Stimulated activated CD4-positive, alpha-beta T cell treated with anti-CD3 and anti-CD28 coated beads, Interleukin-15, amount 100 ng/mL, for 48 hours (primary cell): ENCODE measurements at regions not wholly inside any gene's neighbourhood (a gene's known extent, or its start where the extent isn't known, plus 50 kb on each side); places are given as distances from the start of the nearest gene placed in this dataset.

Source experiments
- DNase-seq, 2 donors: peaks; one replicate each; pipeline ENCODE4 v3.0.0-alpha.2; 2020; ENCODE audit warnings: low read depth in 2 of 2

- DNase-seq = no peak
Measured at GRCh38 chr14:97851428-97851995, 1054.3 kb downstream of the VRK1 start.

GRCh38 chr14:97854918-97855317, 1057.7 kb downstream of the VRK1 start:
- no peak for DNase-seq

- no peak for DNase-seq
Measured at GRCh38 chr14:97866195-97866594, 1069.0 kb downstream of the VRK1 start.

- DNase-seq = no peak
Measured at GRCh38 chr14:97866664-97867063, 1069.5 kb downstream of the VRK1 start.

GRCh38 chr14:97873291-97873690, 1076.1 kb downstream of the VRK1 start:
- DNase-seq = no peak

- no peak for DNase-seq
Measured at GRCh38 chr14:97874394-97874793, 1077.2 kb downstream of the VRK1 start.

GRCh38 chr14:97878206-97878605, 1081.0 kb downstream of the VRK1 start:
- DNase-seq = no peak

- no peak for DNase-seq
Measured at GRCh38 chr14:97878727-97879126, 1081.5 kb downstream of the VRK1 start.

GRCh38 chr14:97887690-97888089, 1090.5 kb downstream of the VRK1 start:
- DNase-seq = no peak

- DNase-seq = no peak
Measured at GRCh38 chr14:97888331-97888730, 1091.1 kb downstream of the VRK1 start.

- DNase-seq = no peak
Measured at GRCh38 chr14:97891515-97891914, 1094.3 kb downstream of the VRK1 start.

GRCh38 chr14:97894552-97894951, 1097.4 kb downstream of the VRK1 start:
- no peak for DNase-seq

GRCh38 chr14:97900196-97900854, 1103.1 kb downstream of the VRK1 start:
- DNase-seq = no peak

- no peak for DNase-seq
Measured at GRCh38 chr14:97902630-97903029, 1105.4 kb downstream of the VRK1 start.

- DNase-seq = no peak
Measured at GRCh38 chr14:97903821-97904220, 1106.6 kb downstream of the VRK1 start.

- no peak for DNase-seq
Measured at GRCh38 chr14:97912217-97912616, 1115.0 kb downstream of the VRK1 start.

GRCh38 chr14:97916100-97916499, 1118.9 kb downstream of the VRK1 start:
- no peak for DNase-seq

- no peak for DNase-seq
Measured at GRCh38 chr14:97916669-97917568, 1119.7 kb downstream of the VRK1 start.

- no peak for DNase-seq
Measured at GRCh38 chr14:97920201-97920600, 1123.0 kb downstream of the VRK1 start.

- no peak for DNase-seq
Measured at GRCh38 chr14:97921296-97921695, 1124.1 kb downstream of the VRK1 start.

- no peak for DNase-seq
Measured at GRCh38 chr14:97924922-97925613, 1127.9 kb downstream of the VRK1 start.

GRCh38 chr14:97930166-97930565, 1133.0 kb downstream of the VRK1 start:
- no peak for DNase-seq
